ENCODE measurements at regions not wholly inside any gene's neighbourhood (a gene's known extent, or its start where the extent isn't known, plus 50 kb on each side); places are given as distances from the start of the nearest gene placed in this dataset.

GRCh38 chr12:15038137-15038536 lies 65.3 kb downstream of the PDE6H start:
- Histone ChIP-seq H3K36me3 (ENCODE audit: control insufficient read depth in 2 of 3, insufficient read depth in 3 of 3, low read length in 3 of 3) (no peaks in the 10 kb centered on the region), H3K4me1 (ENCODE audit: control insufficient read depth in 2 of 3, insufficient read depth in 2 of 3, low read depth in 1 of 3, low read length in 3 of 3) (peaks cover 0 to 4% (median 2%) of the 10 kb centered on the region in 3 donors), H3K27me3 (ENCODE audit: control insufficient read depth, insufficient read depth, low read length) (no peaks in the 10 kb centered on the region), H3K9me3 (ENCODE audit: control insufficient read depth in 2 of 3, insufficient read depth in 1 of 3, low read length in 3 of 3) (no peaks in the 10 kb centered on the region), H3K9ac (ENCODE audit: low read length in 3 of 3) (no peak overlapping the region), H3K27ac (ENCODE audit: low read depth in 2 of 2, low read length in 2 of 2) (no peak overlapping the region), H3K4me3 (ENCODE audit: low read length in 3 of 3) (no peak overlapping the region)
- peak in 1 of 5 donors; percentile 21 for DNase-seq
- FAIRE-seq = no peak
- intact Hi-C loops (cut with DNase I) = no loop called here
- no peak for TF ChIP-seq CTCF (IDR thresholded peaks at IDR 0.05; ENCODE audit: borderline replicate concordance, extremely low read depth, insufficient read depth)

DNA sequence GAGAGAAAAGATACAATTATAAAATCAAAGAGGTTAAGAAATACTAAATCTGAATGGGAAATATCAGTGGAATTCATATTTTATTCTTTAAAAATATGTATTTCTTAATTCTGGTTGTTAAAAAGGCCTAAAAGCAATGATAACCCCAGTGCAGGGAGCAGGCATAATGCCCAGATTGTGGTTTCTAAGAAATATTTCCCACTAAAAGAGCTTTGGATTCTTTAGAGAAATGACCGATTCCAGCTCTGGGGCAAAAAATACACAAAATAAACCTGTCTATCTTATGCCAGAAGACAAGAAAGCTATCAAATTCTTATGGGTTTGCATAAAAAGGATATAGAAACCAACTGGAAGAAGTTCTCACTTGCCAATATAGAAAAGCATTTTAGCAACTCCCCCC lies 71.6 kb downstream of the PDE6H start:
- no peaks in the 10 kb centered on the region for H3K36me3 ChIP-seq (ENCODE audit: control insufficient read depth in 2 of 3, insufficient read depth in 3 of 3, low read length in 3 of 3)
- TF ChIP-seq CTCF (IDR thresholded peaks at IDR 0.05; ENCODE audit: borderline replicate concordance, extremely low read depth, insufficient read depth) = no peak
- H3K9me3 ChIP-seq (ENCODE audit: control insufficient read depth in 2 of 3, insufficient read depth in 1 of 3, low read length in 3 of 3) = no peaks in the 10 kb centered on the region
- peaks cover 0 to 3% (median 0%) of the 10 kb centered on the region in 3 donors for H3K4me1 ChIP-seq (ENCODE audit: control insufficient read depth in 2 of 3, insufficient read depth in 2 of 3, low read depth in 1 of 3, low read length in 3 of 3)
- H3K9ac ChIP-seq (ENCODE audit: low read length in 3 of 3) = no peak overlapping the region
- H3K4me3 ChIP-seq (ENCODE audit: low read length in 3 of 3) = no peak overlapping the region
- no peaks in the 10 kb centered on the region for H3K27me3 ChIP-seq (ENCODE audit: control insufficient read depth, insufficient read depth, low read length)
- no peak overlapping the region for H3K27ac ChIP-seq (ENCODE audit: low read depth in 2 of 2, low read length in 2 of 2)
- intact Hi-C loops (cut with DNase I) = no loop called here
- DNase-seq (peak in 1 of 5 donors; percentile 52), FAIRE-seq (no peak)

DNA sequence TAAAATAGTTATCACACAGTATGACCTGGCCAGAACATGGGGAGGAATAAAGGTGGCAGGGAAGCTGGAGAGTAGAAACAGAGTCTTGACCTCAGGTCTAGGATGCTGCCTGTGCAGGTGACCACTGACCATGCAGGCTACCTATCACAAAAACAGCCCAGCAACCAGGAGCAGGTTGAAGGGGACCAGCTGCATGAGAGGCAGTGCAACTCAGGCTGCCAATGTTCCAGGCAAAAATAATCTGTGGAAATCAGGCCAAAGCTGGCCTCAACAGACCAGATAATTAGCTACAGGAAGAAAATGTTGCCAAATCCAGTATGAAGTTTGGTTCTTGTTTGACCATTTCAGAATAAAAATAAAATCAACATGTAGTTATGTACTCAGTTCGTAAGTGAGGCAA lies 72.6 kb downstream of the PDE6H start:
- no peak overlapping the region for H3K4me3 ChIP-seq (ENCODE audit: low read length in 3 of 3)
- no peak overlapping the region for H3K27ac ChIP-seq (ENCODE audit: low read depth in 2 of 2, low read length in 2 of 2)
- TF ChIP-seq CTCF (IDR thresholded peaks at IDR 0.05; ENCODE audit: borderline replicate concordance, extremely low read depth, insufficient read depth) = no peak
- intact Hi-C loops (cut with DNase I) = no loop called here
- H3K9ac ChIP-seq (ENCODE audit: low read length in 3 of 3) = no peak overlapping the region
- peaks cover 0 to 5% (median 0%) of the 10 kb centered on the region in 3 donors for H3K4me1 ChIP-seq (ENCODE audit: control insufficient read depth in 2 of 3, insufficient read depth in 2 of 3, low read depth in 1 of 3, low read length in 3 of 3)
- FAIRE-seq (no peak), DNase-seq (no peak)
- H3K27me3 ChIP-seq (ENCODE audit: control insufficient read depth, insufficient read depth, low read length) = no peaks in the 10 kb centered on the region
- no peaks in the 10 kb centered on the region for H3K36me3 ChIP-seq (ENCODE audit: control insufficient read depth in 2 of 3, insufficient read depth in 3 of 3, low read length in 3 of 3)
- H3K9me3 ChIP-seq (ENCODE audit: control insufficient read depth in 2 of 3, insufficient read depth in 1 of 3, low read length in 3 of 3) = no peaks in the 10 kb centered on the region

DNA sequence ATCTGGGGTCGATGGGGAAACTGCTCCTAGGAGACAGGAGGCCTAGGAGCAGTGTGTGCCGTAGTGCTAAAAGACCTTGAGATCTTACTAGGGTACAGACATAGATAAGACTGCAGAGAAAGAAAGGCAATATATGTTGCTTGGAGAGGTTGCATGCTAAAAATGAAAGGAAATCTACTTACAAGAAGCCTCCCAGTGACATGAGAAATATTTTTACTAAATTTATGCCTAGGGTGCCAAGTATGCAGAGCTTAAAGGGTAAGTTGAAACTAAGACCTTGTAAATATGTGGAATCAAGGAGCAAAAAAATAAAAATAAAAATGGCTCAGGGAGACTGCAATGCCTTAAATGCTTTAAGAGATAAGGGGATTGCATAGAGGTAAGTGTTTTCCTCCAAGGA lies 74.8 kb downstream of the PDE6H start:
- H3K9me3 ChIP-seq (ENCODE audit: control insufficient read depth in 2 of 3, insufficient read depth in 1 of 3, low read length in 3 of 3) = no peaks in the 10 kb centered on the region
- intact Hi-C loops (cut with DNase I) = no loop called here
- TF ChIP-seq CTCF (IDR thresholded peaks at IDR 0.05; ENCODE audit: borderline replicate concordance, extremely low read depth, insufficient read depth) = no peak
- H3K9ac ChIP-seq (ENCODE audit: low read length in 3 of 3) = no peak overlapping the region
- H3K4me3 ChIP-seq (ENCODE audit: low read length in 3 of 3) = no peak overlapping the region
- peaks cover 0 to 5% (median 0%) of the 10 kb centered on the region in 3 donors for H3K4me1 ChIP-seq (ENCODE audit: control insufficient read depth in 2 of 3, insufficient read depth in 2 of 3, low read depth in 1 of 3, low read length in 3 of 3)
- no peak for DNase-seq
- H3K27ac ChIP-seq (ENCODE audit: low read depth in 2 of 2, low read length in 2 of 2) = no peak overlapping the region
- no peaks in the 10 kb centered on the region for H3K27me3 ChIP-seq (ENCODE audit: control insufficient read depth, insufficient read depth, low read length)
- H3K36me3 ChIP-seq (ENCODE audit: control insufficient read depth in 2 of 3, insufficient read depth in 3 of 3, low read length in 3 of 3) = no peaks in the 10 kb centered on the region
- no peak for FAIRE-seq
